Astrocyte of the cerebellum (primary cell): ENCODE measurements at regions not wholly inside any gene's neighbourhood (a gene's known extent, or its start where the extent isn't known, plus 50 kb on each side); places are given as distances from the start of the nearest gene placed in this dataset.
"Not testable (repeated sequence)": the region's sequence is repeated elsewhere in the genome, so short reads cannot be mapped to it uniquely, and the experiment has no call there.

ENCODE experiments used
- DNase-seq: peaks from one replicate; pipeline ENCODE4 v3.0.0-alpha.2; 2011; ENCODE audit warnings: low read depth
- H3K4me3 ChIP-seq: 2 replicates; pipeline ENCODE4 v1.5.1; 2011; ENCODE audit warnings: mild to moderate bottlenecking, low read depth, low read length, moderate library complexity
- in situ Hi-C: cut with HindIII; loops from 2 replicates; pipeline ENCODE4 v1.10.0; 2017; ENCODE audit warnings: low sequenced_read_pairs
- TF ChIP-seq, protein P1 (sequence below): IDR thresholded peaks from 2 replicates; pipeline ENCODE4 v1.5.1; 2012; ENCODE audit warnings: low read length, low read depth, moderate library complexity, mild to moderate bottlenecking; ENCODE audit errors: missing control alignments

DNA sequence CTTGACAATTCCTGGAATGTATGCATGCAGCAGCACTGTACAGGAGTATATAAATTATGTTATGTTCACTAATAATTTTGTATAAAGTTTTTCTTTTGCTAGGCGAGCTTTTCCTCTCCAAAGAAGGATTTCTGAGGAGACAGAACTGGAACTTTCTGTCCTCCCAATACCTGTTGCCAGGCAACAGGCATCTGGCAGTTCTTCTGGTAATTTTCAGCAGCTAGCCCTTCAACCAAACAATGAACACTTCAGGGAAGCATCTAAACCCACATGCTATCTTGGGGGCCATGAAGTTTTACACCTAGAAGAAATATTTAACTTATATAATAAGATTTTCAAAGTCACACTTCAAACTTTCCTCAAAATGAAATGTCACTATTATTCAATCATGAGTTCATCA, 162.9 kb upstream of the SYT10 start:
- H3K4me3 ChIP-seq, result no peak overlapping the region
- in situ Hi-C loops, result no loop called here
- no peak for DNase-seq
- TF ChIP-seq, protein P1, sequence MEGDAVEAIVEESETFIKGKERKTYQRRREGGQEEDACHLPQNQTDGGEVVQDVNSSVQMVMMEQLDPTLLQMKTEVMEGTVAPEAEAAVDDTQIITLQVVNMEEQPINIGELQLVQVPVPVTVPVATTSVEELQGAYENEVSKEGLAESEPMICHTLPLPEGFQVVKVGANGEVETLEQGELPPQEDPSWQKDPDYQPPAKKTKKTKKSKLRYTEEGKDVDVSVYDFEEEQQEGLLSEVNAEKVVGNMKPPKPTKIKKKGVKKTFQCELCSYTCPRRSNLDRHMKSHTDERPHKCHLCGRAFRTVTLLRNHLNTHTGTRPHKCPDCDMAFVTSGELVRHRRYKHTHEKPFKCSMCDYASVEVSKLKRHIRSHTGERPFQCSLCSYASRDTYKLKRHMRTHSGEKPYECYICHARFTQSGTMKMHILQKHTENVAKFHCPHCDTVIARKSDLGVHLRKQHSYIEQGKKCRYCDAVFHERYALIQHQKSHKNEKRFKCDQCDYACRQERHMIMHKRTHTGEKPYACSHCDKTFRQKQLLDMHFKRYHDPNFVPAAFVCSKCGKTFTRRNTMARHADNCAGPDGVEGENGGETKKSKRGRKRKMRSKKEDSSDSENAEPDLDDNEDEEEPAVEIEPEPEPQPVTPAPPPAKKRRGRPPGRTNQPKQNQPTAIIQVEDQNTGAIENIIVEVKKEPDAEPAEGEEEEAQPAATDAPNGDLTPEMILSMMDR, result no peak

DNA sequence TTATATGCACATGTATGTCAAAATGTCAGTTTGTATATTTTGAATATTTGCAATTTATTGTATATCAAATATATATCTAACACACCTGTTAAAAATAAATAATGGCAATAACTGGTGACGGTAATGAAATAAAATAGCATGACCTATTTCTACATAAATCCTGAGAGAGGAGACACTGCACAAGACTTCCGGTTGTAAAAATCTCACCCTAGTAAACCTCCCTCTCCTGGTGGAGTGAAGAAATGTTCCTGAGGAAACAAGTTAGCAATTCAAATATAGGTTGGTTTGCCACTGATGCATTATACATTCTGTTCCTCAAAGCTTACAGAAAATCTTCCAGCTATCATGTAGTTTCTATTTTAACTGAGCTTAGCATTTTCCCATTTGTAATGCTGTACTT, 166.1 kb upstream of the SYT10 start:
- no peak overlapping the region for H3K4me3 ChIP-seq
- in situ Hi-C loops, result no loop called here
- DNase-seq, result no peak
- TF ChIP-seq, protein P1, result no peak

DNA sequence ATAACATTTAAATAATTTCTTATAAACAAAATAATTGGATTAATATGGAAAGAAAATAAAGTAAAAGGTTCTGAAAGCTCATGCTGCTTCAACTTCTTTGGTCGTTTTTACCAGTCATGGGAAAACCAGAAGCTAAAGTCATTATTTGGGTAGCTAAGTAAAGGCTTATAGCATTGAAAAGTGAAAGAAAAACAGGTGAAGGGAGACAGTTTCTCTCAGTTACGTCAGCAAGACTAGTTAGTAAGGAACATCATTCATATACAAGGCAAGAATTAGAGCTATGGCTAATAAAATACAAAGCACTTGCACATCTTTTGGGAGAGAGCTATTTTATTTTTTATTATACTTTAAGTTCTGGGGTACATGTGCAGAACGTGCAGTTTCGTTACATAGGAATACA, 170.3 kb upstream of the SYT10 start:
- TF ChIP-seq, protein P1, result no peak

DNA sequence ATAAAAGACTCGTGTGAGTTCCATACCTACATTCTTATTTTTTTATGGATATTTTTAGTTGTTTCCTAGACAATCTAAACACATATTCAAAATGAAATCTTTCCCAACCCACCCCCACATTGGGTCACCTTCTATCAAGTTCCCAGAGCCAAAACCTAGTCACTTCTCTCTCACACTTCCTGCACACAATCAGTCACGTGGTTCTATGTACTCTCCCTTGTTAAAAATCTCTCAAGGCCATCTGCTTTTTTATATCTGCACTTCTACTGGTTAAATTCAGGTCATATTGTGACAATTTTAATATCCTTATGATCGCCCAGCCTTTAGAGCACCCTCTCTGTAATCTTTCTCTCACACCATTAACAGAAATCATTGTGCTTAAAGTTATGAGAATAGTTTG, 175.0 kb upstream of the SYT10 start:
- H3K4me3 ChIP-seq, result no peak overlapping the region
- no peak for DNase-seq
- in situ Hi-C loops, result no loop called here
- TF ChIP-seq, protein P1, result no peak

More for the DNA sequence above, 170.3 kb upstream of the SYT10 start:
- in situ Hi-C loops, result no loop called here
- no peak for DNase-seq
- H3K4me3 ChIP-seq, result no peak overlapping the region

DNA sequence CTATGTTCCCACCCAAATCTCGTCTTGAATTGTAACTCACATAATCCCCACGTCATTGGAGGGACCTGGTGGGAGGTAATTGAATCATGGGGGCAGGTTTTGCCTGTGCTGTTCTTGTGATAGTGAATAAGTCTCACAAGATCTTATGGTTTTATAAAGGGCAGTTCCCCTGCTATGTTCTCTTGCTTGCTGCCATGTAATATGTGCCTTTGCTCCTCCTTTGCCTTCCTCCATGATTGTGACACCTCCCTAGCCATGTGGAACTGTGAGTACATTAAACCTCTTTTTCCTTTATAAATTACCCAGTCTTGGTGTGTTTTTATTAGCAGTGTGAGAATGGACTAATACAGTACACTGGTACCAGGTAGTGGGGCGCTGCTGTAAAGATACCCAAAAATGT, 177.6 kb upstream of the SYT10 start:
- H3K4me3 ChIP-seq, result no peak overlapping the region
- in situ Hi-C loops, result no loop called here
- DNase-seq, result no peak
- TF ChIP-seq, protein P1, result no peak

DNA sequence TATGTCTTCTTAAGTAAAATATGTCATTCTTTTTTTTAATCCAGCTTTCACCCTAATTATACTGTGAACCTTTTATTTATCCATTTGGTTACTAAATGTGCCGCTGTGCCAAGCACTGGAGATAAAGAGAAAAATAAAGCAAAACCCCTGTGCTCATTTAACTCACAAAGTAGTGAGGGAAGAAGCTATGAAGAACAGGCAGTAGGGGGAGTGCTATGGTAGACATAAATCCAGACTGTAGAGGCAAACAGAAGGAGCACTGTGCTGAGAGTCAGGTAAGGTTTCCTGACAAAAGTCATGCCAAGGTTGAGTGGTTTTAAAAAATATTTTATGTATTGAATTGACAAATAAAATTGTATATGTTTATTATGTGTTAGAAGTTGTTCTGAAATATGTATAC, 188.5 kb upstream of the SYT10 start:
- H3K4me3 ChIP-seq, result no peak overlapping the region
- in situ Hi-C loops, result no loop called here

DNA sequence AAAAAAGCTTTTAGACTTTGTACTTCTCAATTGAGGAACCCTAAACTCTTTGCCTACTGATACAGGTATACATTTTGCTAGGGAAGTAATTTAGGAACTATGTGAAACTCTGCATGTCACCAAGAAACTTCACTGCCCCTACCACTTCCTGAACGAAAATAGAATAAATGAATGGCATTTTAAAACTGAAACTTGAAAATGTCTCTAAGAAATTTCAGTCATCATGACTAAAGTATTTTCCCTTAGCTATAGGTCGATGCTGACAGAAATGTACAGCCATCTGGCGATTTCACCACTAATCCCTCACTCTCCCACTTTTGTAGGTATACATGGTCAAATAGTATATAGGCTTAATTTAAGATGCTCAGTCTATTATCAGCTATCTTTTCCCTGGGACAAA, 194.9 kb upstream of the SYT10 start:
- TF ChIP-seq, protein P1, result no peak
- no peak overlapping the region for H3K4me3 ChIP-seq
- in situ Hi-C loops, result no loop called here
- DNase-seq, result no peak

More for the DNA sequence above, 188.5 kb upstream of the SYT10 start:
- TF ChIP-seq, protein P1, result no peak
- no peak for DNase-seq

DNA sequence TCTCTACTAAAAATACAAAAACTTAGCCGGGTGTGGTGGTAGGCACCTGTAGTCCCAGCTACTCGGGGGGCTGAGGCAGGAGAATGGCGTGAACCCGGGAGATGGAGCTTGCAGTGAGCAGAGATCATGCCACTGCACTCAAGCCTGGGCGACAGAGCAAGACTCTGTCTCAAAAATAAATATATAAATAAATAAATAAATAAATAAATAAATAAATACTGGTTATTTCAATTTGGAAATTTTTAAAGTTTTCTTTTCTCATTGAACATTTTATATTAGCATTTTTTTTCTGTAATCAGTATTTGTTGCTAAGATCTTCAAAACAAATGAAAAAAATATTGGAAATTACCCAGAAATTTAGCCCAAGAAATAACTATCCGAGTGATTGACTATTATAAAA, 197.3 kb upstream of the SYT10 start:
- DNase-seq, H3K4me3 ChIP-seq, in situ Hi-C loops: not testable (repeated sequence)
